ENCODE measurements at regions not wholly inside any gene's neighbourhood (a gene's known extent, or its start where the extent isn't known, plus 50 kb on each side); places are given as distances from the start of the nearest gene placed in this dataset.

DNA sequence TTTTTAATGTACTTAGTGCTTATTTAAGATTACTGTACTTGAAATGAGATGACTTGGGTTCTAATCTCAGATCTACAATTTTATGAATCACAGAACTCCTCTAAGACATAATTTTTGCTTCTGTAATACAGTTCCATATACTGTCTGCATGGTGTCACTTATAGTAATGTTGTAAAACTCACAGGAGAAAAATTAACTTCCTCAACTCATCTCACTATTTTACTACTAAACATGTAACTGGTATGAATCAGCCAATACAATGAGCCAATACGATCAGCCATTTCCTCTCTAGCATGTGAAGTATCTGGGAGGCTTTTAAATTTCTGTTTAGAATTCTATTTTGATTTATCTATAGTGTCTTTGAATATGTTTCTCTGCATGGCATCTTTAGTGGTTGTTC lies 85.3 kb downstream of the NHLRC3 start:
- no peaks in the 10 kb centered on the region for H3K27me3 ChIP-seq
- TF ChIP-seq Cebpa-rat (IDR thresholded peaks at IDR 0.05), result no peak
- H3K27ac ChIP-seq, result no peak overlapping the region
- H3K4me2 ChIP-seq, result no peak overlapping the region
- no peaks in the 10 kb centered on the region for H4K20me1 ChIP-seq
- peaks cover 0 to 4% (median 0%) of the 10 kb centered on the region in 11 experiments; a peak in 2 of 22 replicates for H3K9me3 ChIP-seq (replicated peaks in 1 of 11)
- H3K9ac ChIP-seq, result no peak overlapping the region
- H3K36me3 ChIP-seq, result no peaks in the 10 kb centered on the region
- H3K4me3 ChIP-seq, result no peak overlapping the region
- no peaks in the 10 kb centered on the region for H3K4me1 ChIP-seq

DNA sequence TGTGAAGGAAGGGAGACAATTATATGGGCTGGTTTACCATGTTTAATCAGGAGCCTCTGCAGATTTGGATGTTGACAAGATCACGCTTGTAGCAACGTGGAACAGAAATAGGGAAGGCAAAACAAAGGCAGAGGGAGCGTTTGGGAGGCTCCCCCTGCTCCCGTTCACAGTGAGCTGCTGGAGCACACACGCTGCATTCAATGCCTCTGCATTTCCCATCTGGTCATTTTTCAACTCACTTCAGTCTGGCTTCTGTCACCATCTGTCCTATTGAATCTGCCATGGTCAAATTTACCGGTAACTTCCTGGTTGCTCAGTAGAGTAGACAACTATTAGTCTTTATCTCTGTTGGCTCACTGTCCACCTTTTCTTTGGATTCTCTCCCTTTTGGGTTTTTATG lies 91.0 kb downstream of the NHLRC3 start:
- Histone ChIP-seq H3K4me3 (no peak overlapping the region), H3K4me1 (no peaks in the 10 kb centered on the region), H3K27ac (no peak overlapping the region), H3K4me2 (no peak overlapping the region), H4K20me1 (no peaks in the 10 kb centered on the region), H3K9me3 (replicated peaks in 1 of 11) (no peaks in the 10 kb centered on the region), H3K36me3 (no peaks in the 10 kb centered on the region), H3K27me3 (no peaks in the 10 kb centered on the region), H3K9ac (no peak overlapping the region)
- no peak for TF ChIP-seq Cebpa-rat (IDR thresholded peaks at IDR 0.05)

DNA sequence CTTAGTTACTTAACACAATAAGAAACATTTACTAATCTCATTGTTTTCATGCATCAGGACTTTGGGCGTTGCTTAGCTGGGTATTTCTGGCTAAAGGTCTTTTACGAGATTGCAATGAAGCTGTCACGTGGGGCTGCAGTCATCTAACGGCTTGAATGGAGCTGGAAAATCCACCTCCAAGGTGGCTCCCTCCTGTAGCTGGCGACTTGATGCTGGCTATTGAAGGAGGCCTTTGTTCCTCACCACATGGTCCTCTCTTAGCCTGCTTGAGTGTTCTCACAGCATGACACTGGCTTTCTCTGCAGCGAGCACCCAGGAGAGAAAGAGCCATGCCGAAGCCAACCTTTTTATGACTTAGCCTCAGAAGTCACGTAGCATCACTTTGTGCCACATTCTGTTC lies 92.0 kb downstream of the NHLRC3 start:
- Histone ChIP-seq H3K9me3 (replicated peaks in 1 of 11) (no peaks in the 10 kb centered on the region), H3K36me3 (no peaks in the 10 kb centered on the region), H4K20me1 (no peaks in the 10 kb centered on the region), H3K4me3 (no peak overlapping the region), H3K9ac (no peak overlapping the region), H3K4me2 (no peak overlapping the region), H3K27me3 (no peaks in the 10 kb centered on the region), H3K27ac (no peak overlapping the region), H3K4me1 (no peaks in the 10 kb centered on the region)
- TF ChIP-seq Cebpa-rat (IDR thresholded peaks at IDR 0.05), result no peak

DNA sequence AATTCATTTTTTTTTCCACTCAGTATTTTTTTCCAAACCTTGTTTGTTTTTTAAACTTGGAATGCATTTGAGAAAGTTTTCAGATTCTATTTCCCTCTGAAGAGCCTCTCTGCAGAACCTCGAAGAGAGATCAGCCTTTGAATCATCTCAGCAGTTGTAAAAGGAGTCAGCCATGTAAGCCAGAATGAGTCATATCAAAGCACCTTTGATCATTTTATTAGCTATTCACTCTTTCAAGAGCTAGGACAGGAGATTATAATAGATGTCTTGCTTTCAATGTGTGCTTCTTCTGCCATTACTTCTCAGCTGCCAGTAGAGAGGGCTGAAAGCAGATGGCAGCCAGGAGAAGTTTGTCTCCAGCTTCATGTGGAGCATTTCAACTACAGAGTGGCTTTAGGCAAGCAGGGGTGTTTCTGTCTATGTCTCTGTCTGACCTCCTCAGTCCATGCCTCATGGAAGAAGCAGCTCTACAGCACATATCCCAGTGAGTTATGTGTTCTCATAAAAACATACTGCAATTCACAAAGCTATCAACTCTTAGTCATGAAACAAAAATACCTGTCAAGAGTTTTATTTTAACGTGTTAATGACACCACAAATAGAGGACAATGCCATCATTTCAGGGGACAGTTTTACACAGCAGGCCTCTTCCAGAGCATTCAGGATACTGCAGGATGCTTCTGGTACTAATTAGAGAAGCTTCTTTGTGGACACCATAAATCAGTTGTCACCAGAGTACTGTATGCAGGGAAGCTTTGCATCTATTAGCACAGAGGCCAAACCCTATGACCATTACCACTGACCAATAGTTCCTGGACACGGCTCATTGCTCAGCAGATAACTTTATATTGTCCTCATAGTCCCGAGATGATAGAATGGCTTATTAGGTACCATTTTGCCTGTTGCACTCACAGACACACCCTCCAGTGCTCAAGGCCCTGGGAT lies 94.3 kb downstream of the NHLRC3 start:
- Histone ChIP-seq H3K36me3 (no peaks in the 10 kb centered on the region), H3K9me3 (replicated peaks in 1 of 11) (no peaks in the 10 kb centered on the region), H3K4me3 (no peak overlapping the region), H3K4me2 (no peak overlapping the region), H4K20me1 (no peaks in the 10 kb centered on the region), H3K27ac (no peak overlapping the region), H3K9ac (no peak overlapping the region), H3K4me1 (no peaks in the 10 kb centered on the region), H3K27me3 (no peaks in the 10 kb centered on the region)
- no peak for TF ChIP-seq Cebpa-rat (IDR thresholded peaks at IDR 0.05)

DNA sequence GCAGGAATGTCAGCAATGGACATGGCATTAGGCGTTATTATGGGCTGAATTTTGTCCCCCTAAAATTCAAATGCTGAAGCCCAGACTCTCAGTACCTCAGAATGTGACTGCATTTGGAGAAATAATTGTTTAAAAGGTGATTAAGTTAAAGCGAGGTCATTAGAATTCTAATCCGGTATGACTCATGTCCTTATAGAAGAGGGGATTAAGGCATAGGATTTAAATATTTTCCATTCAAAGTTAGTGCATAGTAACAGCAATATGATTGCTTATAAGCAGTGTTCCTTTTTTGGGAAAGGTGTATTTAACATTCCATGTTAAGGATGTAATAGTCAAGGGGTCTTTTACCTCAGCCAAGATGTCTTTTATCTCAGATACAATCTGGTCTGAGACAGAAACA lies 95.5 kb downstream of the NHLRC3 start:
- Histone ChIP-seq H3K36me3 (no peaks in the 10 kb centered on the region), H3K9me3 (replicated peaks in 1 of 11) (no peaks in the 10 kb centered on the region), H3K4me3 (no peak overlapping the region), H3K4me1 (no peaks in the 10 kb centered on the region), H4K20me1 (no peaks in the 10 kb centered on the region), H3K27ac (no peak overlapping the region), H3K27me3 (no peaks in the 10 kb centered on the region), H3K4me2 (no peak overlapping the region), H3K9ac (no peak overlapping the region)
- TF ChIP-seq Cebpa-rat (IDR thresholded peaks at IDR 0.05), result no peak

DNA sequence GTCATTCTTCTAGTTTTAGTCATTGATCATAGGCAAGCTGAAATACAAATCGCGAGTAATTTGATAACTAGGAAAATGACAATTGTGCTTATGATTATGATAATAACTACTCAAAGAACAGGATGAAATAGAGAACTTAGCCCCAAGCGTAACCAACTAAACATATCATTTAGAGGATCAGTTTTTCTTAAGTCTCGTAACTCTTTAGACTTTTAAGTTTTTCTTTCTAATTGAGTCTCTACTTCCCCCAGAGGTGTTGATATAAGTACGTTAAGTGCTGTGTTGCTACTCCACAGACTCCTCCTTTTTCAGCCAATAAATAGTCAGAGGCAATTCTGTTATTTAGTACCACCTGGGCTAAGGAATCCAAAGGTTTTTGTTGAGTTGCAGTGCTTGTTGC lies 96.3 kb downstream of the NHLRC3 start:
- no peaks in the 10 kb centered on the region for H3K4me1 ChIP-seq
- H3K9ac ChIP-seq, result no peak overlapping the region
- H3K27me3 ChIP-seq, result no peaks in the 10 kb centered on the region
- H3K4me2 ChIP-seq, result no peak overlapping the region
- TF ChIP-seq Cebpa-rat (IDR thresholded peaks at IDR 0.05), result no peak
- H3K4me3 ChIP-seq, result no peak overlapping the region
- no peaks in the 10 kb centered on the region for H3K36me3 ChIP-seq
- H3K27ac ChIP-seq, result no peak overlapping the region
- H4K20me1 ChIP-seq, result no peaks in the 10 kb centered on the region
- no peaks in the 10 kb centered on the region for H3K9me3 ChIP-seq (replicated peaks in 1 of 11)

DNA sequence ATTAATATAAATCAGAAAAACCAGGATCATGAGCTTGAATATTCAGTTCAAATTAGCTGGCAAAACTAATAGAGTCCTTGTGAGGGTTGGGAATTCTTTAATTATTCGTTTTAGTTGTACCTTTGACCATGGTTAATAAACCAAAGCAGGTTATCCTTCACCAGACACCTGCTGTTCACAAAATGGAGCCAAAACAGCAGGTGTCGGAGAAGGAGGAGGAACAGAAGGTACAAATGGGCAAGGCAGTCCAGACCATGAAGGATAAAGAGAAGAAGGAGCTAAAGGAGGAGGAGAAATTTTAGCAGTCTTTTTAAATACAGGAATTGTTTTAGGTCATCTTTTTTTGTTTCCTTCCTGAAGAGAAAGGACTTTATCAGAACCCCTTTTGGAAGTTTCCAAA lies 106.1 kb downstream of the NHLRC3 start:
- H3K9me3 ChIP-seq (replicated peaks in 1 of 11), result 0 out of 22 replicates have a peak, but pooled peaks cover 0 to 5% (median 0%) of the 10 kb centered on the region in 11 experiments
- no peak for TF ChIP-seq Cebpa-rat (IDR thresholded peaks at IDR 0.05)
- no peaks in the 10 kb centered on the region for H4K20me1 ChIP-seq
- no peaks in the 10 kb centered on the region for H3K36me3 ChIP-seq
- H3K27ac ChIP-seq, result no peak overlapping the region
- no peaks in the 10 kb centered on the region for H3K27me3 ChIP-seq
- no peak overlapping the region for H3K9ac ChIP-seq
- no peak overlapping the region for H3K4me3 ChIP-seq
- H3K4me1 ChIP-seq, result peaks cover 0 to 14% (median 1%) of the 10 kb centered on the region in 10 experiments; a peak in 5 of 20 replicates
- no peak overlapping the region for H3K4me2 ChIP-seq

DNA sequence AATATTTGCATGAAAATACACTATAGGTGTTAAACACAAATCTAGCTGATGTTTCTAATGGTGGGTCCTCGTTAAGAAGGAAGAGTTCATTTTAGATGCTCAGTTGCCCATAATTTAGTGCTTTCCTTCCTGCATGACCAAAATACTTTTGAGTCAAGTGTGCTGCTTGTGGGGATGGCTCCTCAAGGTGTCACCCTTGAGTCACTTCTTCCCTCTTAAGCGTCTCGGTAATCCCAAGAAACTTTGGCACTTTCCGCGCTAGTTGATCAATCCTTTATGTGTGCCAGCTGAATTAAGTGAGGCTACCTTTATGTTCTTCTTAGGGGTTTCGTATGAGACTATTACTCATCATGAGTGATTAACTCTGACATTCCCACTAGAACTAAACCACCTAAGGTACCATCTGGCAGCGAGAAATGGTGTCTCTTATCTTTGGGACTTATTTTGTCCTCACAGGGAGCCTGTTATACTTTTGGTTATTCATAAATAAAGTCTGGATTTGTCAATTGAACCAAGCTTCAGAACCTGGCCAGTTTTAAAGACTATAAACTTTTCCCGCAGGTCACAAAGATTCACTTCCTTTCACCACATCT lies 106.8 kb downstream of the NHLRC3 start:
- Histone ChIP-seq H3K9ac (no peak overlapping the region), H3K4me3 (no peak overlapping the region)

DNA sequence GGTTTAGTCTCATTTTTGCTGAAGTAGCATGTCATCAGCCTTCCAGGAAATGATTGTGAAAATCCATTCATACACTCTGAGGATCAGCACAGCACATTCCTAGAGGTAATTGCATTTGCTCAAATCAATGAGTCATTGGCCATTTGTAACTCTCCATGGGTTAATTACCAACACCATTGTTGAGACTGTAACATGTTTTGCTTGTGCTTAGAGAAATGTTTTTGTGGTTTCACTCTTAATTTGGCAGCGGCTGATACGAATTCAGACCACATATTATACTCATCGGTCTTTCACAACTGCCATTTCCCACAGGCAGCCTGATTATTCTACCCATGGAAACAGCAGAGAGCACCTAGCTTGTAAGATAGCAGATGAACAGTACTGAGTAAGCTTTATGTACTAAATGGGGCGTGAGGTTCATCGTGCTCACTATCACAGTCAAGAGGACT lies 110.3 kb downstream of the NHLRC3 start:
- Histone ChIP-seq H3K4me2 (peak overlapping the region in 5 of 11 experiments; percentile 9 to 60 (median 46); a peak in 8 of 22 replicates), H3K9ac (no peak overlapping the region), H3K4me1 (peaks cover 0 to 16% (median 1%) of the 10 kb centered on the region in 10 experiments; a peak in 5 of 20 replicates), H3K27ac (peak overlapping the region in 3 of 11 experiments; percentile 20 to 39 (median 37); a peak in 4 of 22 replicates), H3K36me3 (no peaks in the 10 kb centered on the region), H3K9me3 (replicated peaks in 1 of 11) (0 out of 22 replicates have a peak, but pooled peaks cover 0 to 5% (median 0%) of the 10 kb centered on the region in 11 experiments), H4K20me1 (no peaks in the 10 kb centered on the region), H3K27me3 (no peaks in the 10 kb centered on the region), H3K4me3 (no peak overlapping the region)
- peak in 1 of 11 experiments; percentile 30; a peak in 1 of 22 replicates for TF ChIP-seq Cebpa-rat (IDR thresholded peaks at IDR 0.05)

More for the DNA sequence above, 106.8 kb downstream of the NHLRC3 start:
- Histone ChIP-seq H3K4me2 (no peak overlapping the region), H3K36me3 (no peaks in the 10 kb centered on the region), H3K4me1 (peaks cover 0 to 16% (median 1%) of the 10 kb centered on the region in 10 experiments; a peak in 5 of 20 replicates), H3K27me3 (no peaks in the 10 kb centered on the region), H4K20me1 (no peaks in the 10 kb centered on the region), H3K27ac (no peak overlapping the region), H3K9me3 (replicated peaks in 1 of 11) (0 out of 22 replicates have a peak, but pooled peaks cover 0 to 5% (median 0%) of the 10 kb centered on the region in 11 experiments)
- TF ChIP-seq Cebpa-rat (IDR thresholded peaks at IDR 0.05), result no peak

All from BLaER1 treated with 17β-estradiol and CSF1 and Interleukin-3, amounts not matched to agents 10 nM and 100 nM (cell line).